DMS53 (cell line): ENCODE measurements at regions not wholly inside any gene's neighbourhood (a gene's known extent, or its start where the extent isn't known, plus 50 kb on each side); places are given as distances from the start of the nearest gene placed in this dataset.
A peak's percentile ranks its signal among the peaks of the same experiment; 100 is the strongest.
"Not testable (repeated sequence)": the region's sequence is repeated elsewhere in the genome, so short reads cannot be mapped to it uniquely, and the experiment has no call there.

ENCODE experiments used
- DNase-seq: peaks from one replicate; lab custom pipeline; 2025; lab: John Stamatoyannopoulos, UW

DNA sequence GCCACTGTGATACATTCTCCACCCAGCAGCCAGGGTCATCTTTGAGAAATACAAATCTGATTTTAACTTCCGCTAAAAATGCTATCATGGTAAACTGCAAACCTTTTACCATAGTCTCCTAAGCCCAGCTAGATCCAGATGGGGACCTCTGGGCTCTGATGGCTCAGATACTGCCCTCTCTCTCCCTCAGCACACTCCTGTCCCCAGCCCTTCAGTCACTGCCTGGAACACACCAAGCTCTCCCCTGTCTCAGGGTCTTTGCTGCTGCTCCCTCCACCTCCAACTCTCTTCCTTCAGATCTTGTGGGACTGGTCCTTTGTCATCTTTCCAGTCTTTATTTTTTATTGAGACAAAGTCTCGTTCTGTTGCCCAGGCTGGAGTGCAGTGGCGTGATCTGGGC, 65.1 kb downstream of the SPRY4 start:
- no peak for DNase-seq

DNA sequence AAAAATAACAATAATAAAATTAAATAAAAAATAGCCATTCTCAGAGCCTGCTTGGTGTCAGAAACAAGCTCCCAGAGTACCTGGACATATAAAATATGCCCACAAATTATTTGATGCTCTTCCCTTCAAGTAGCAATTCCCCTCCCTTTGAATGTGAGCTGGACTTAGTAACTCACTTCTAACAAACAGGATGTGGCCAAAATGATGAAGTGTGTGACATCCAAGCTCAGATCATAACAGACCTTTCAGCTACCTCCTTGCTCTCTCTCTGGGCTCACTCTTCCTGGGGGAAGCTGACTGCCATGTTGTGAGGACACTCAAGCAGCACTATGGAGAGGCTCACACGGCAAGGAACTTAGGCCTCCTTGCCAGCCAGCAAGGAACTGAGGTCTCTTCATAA, 69.0 kb downstream of the SPRY4 start:
- no peak for DNase-seq

DNA sequence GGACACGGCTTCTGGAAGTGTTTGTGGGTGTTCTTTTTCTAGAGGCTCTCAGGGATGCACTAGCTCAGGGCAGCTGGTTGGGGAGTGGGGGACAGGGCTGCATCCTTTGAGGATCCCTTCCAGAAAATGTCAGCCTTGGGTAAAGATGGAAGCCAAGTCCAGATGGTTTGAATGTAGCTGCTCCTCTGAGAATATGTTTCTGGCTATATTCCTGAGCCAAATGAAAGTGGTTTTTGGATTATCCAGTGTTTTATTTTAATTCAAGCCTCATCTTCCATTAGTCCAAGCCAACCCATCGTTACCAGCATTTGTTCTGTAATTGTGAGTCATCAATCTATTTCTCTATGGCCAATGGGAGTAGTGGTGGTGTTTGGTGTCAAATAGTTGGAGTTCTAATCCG, 70.4 kb downstream of the SPRY4 start:
- no peak for DNase-seq

DNA sequence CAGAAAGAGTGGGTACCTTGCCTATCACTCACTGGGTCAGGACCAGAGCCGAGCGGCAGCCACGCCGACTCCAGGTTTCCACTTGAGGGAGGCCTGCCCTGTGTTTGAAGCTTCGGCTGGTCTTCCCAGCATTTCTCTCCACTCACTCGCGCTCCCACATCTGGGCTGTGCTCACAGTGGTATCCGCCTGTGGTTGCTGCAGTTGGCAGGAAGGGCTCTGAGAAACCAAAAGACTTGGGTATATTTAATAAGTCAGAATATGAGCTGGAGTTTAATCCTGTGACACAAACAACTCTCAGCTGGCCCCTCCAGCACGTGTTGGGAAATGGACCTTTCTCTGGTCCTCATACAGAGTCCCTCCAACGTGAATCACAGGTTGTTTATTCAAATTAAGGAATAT, 70.9 kb downstream of the SPRY4 start:
- no peak for DNase-seq

DNA sequence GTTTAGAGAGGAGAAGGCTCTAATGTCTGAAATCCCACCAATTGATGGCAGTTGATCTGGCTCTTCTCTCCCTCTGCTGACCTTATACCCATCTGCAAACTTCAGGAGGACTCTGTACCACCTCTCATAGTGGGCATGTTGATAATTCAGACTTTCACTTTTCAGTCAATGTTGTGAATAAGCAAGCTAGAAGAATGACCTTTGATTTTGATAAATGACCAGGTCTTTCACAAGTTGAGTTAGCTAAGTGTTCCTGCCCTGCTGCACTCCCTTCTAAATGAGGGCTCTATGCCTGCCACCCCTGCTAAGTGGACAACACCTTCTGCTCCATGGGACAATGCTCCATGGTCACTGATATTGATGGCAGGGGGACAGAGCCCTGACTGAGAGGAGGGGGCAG, 74.7 kb downstream of the SPRY4 start:
- no peak for DNase-seq

DNA sequence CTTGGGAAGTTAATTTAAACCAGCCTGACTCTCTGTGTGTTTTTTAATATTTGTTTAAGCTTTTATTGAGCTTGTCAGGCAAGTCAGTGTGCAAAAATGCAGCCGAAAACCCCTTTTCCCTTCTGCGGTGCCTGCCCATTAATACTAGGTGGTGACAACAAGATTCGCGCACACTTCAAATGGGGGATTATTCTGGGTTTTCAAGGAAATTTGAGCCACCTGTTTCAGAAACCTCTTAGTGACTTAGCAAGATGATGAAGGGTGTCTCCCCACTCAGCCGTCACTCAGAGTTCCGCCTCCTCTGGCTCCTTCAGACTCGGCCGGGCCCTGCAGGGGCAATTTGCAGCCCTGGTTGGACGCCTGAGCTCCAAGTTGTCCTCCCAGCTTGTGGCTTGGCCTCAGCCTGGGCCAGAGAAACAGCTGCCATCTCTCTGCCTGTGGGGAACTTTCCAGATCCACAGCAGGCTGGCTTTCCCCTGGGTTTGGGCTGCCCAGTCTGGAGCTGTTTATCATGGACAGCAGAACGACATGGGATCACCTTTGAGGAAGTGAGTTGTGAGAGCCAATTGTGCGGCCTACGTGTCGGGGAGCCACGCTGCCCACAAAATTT, 75.9 kb downstream of the SPRY4 start:
- no peak for DNase-seq

DNA sequence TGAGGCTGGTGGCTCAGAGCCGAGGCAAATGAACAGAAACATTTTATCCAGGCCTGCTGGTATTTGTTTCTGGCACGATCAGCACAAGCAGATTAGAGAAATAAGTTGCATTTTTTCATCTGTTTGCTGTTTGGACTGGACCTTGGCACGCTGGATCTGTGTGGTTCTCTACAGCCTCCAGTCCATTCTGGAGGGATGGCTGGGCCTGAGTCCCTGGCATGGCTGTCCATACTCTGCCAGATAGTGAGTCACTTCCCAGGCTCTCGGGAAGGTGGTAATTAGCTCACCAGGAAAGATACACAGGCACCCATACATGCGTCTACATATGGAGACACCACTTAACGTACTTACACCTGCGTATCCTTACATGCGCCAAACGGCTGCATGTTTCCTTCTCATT, 78.6 kb downstream of the SPRY4 start:
- peak; percentile 19 for DNase-seq

DNA sequence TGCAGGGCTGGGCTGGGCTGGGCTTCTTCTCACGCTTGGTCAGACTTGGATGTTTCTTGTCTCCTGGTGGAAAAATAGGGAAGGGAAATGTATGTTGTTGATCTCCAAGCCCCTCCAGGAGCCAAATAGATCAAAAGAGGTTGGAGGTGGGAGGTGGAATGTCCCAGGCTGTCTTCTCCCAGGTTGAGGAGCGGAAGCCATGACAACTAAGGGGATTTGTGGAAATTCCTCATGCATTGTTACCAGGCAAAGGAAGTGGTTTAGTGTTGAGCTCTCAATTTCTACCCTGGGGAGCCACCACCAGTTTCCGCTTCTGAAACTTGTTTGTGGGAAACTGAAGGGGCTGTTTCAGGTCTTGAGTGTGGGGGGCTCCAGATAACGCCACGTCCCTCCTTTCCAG, 79.0 kb downstream of the SPRY4 start:
- no peak for DNase-seq

DNA sequence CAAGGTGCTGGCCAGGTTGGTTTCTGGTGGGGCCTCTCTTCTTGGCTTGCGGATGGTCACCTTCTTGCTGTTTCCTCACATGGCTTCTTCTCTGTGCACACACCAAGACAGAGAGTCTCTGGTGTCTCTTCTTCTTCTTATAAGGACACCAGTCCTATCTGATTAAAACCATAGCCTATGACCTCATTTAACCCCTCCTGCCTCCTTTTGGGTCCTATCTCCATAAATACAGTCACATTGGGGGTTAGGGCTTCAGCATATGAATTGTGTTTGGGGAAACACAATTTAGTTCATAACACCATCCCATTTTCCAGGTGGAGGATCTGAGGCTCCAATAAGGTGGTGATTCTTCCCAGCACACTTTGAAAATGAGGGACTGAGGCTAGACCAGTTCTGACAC, 80.4 kb downstream of the SPRY4 start:
- no peak for DNase-seq

DNA sequence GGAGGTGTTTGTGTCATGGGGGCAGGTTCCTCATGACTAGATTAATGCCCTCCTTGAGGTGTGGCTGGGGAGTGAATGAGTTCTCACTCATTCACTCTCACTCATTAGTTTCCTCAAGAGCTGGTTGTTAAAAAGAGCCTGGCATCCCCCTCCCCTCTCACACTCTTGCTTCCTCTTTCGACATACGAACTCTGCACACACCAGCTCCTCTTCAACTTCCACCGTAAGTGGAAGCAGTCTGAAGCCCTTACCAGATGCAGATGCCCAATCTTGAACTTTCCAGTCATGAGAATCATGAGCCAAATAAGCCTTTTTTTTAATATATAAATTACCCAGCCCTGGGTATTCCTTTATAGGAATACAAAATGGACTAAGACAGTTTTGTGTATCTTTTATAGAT, 82.5 kb downstream of the SPRY4 start:
- no peak for DNase-seq

DNA sequence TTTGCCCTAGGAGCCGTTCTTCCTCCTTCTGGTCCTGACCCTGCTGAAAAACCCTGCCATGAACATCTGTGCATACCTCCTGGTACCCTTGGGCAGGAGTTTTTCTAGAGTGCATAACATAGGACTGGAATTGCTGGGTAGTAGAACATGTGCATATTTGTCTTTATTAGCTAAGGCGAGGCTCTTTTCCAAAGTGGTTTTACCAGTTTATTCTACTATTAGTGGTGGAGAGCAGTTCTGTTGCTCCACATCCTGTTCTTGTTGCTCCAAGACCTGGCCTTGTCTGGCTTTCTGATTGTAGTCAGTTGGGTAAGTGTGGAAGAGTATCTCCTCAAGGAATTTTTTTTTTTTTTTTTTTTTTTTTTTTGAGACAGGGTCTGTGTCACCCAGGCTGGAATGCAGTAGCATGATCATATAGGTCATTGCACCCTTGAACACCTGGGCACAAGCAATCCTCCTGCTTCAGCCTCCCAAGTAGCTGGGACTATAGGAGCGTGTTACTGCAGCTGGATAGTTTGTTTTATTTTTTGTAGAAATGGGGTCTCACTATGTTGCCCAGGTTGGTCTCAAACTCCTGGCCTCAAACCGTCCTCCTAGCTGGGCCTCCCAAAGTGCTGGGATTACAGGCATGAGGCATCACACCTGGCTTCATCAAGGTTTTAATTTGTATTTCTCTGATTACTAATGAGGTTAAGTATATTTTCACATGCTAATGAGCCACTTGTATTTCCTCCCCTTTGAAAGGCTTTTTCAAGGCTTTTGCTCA, 85.2 kb downstream of the SPRY4 start:
- peak; percentile 67 for DNase-seq

DNA sequence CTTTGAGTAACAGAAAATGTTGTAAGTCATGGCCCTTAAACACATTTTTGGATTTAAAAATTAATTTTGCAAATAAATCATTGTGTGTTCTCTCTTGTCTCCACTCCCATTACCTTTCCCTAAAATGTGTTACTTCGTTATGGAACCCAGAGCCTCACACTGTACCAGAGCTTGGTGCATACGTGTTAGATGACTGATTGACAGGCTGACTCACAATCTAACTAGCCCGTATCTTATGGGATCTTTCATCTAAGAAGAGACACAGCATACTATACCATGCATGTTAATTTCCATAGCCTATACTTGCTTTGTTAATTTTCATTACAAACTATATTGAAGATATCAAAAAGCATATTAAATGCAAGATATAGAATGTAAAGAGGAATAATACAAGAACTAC, 87.1 kb downstream of the SPRY4 start:
- DNase-seq: no peak

DNA sequence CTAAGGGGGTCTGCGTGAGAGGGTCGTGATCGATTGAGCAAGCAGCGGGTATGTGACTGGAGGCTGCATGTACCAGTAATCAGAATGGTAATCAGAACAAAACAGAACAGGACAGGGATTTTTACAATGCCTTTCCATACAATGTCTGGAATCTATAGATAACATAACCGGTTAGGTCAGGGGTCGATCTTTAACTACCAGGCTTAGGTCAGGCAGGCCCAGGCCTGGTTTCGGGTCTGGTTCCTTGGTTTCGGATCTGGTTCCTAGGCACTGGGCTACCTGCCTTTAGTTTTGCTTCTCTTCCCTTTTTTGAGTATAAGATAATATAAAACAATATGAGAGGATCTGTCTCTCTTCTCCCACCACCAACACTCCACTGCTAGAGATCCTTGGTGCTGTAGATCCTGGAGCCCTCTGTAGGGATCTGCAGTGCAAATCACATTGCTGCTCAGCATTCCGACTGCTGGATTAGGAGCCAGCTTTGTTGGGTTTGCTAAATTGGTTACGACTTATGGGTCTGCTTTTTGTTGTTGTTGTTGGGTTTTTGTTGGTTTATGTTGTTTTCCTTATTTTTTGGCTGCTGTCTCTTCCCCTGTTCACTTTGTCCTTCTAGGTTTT, 88.0 kb downstream of the SPRY4 start:
- DNase-seq: not testable (repeated sequence)

DNA sequence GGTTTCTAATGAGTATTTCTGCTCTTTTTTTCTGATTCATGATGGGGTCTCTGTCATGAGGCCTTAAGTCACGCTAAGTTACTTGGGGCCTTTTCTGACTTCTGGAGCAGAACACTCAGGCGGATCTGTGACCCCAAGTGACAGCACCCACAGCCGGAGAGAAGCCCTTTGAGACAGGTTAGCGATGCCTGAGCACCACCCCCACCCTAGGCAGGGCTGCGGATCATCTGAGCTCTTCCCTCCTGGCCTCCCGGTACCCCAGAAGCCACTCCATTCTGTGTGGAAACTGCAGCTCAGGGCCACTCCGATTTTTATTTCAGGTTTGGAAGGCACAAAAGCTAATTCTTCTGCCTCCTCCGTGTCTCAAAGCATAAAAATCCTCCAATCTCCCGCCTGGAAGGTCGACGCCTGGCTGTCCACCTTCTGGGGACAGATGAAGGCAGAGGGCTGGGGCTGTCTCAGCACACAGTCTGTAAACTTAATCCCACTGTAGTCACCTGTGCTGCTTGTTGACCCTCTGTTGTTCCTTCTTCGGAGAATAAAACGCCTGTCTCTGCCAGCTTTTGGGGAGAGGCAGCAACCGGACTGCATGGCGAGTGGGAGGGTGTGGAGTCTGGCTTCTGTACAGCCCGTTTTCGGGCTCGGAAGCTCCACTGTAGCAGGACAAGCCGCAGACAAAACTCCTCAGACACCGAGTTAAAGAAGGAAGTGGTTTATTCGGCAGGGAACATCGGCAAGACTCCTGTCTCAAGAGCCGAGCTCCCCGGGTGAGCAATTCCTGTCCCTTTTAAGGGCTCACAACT, 88.8 kb downstream of the SPRY4 start:
- no peak for DNase-seq

DNA sequence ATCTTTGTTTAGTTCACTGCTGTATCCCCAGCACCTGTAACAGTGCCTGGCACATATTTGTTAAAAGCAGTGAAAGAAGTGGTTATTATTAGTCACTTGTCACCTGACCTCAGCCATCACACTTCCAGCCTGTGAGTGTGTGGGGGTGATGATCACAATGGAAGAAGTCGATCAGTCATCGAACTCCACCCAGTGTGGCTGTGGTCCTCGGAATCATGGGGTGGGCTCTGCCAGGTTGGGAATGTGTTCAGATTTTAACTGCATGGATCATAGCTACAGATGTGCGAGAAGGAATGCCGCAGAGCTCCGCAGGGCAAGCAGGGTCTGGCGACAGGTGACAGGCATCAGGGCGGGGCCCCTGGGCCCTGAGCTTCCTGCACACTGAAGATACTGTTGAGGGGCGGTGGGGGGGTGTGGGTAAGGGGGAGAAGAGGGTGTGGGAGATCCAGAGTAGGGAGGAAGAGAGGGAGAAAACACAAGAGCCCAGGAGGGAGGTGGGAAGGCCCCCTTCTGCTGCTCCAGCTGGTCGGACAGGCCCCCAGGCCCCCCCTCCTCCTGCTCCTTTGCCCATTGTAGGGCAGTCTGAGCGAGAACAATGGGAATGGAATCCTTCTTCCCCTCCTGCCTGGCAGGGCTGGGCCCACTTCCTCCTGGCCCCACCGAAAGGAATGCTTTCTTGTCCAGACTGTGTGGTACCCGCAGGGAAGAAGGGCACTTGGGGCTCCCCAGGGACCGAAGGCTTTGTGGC, 89.6 kb downstream of the SPRY4 start:
- no peak for DNase-seq

DNA sequence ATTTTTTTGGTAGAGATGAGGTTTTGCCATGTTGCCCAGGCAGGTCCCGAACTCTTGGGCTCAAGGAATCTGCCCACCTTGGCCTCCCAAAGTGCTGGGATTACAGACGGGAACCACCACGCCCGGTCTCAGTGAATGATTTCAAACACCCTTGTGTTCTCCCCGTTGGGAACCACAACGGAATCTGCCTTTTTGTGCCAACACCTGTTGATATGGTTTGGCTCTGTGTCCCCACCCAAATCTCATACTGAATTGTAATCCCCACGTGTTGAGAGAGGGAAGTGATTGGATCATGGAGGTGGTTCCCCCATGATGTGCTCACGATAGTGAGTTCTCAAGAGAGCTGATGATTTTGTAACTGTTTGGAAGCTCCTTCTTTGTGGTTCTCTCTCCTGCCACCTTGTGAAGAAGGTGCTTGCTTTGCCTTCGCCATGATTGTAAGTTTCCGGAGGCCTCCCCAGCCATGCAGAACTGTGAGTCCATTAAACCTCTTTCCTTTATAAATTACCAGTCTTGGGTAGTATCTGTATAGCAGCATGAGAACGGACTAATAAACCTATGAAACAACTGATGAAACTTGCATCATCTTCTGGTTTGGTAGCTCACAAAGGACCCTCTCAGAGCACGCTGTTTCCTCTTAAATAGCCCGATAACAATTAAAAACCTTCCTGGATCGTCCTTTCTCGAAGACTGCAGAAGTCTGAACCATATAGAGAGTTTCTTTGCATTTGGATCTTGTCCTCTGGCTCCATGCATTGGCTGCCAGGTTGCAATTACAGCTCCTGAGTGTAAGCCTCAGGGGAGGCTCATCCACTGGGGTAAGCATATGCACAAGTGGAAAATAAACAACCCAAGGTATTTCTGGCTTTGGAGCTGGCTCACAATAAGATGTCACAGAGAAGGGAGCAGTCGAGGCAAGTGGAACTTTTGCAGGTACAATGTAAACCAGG, 91.5 kb downstream of the SPRY4 start:
- no peak for DNase-seq

DNA sequence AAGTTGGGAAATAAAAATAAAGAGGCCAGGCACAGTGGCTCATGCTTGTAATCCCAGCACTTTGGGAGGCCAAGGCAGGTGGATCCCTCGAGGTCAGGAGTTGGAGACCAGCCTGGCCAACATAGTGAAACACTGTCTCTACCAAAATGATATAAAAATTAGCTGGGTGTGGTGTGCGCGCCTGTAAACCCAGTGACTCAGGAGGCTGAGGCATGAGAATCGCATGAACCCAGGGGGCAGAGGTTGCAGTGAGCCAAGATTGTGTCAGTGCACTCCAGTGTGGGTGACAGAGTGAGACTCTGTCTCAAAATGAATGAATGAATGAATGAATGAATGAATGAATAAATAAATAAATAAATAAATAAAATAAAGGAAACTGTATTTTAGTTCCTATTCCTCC, 93.9 kb downstream of the SPRY4 start:
- not testable (repeated sequence) for DNase-seq

DNA sequence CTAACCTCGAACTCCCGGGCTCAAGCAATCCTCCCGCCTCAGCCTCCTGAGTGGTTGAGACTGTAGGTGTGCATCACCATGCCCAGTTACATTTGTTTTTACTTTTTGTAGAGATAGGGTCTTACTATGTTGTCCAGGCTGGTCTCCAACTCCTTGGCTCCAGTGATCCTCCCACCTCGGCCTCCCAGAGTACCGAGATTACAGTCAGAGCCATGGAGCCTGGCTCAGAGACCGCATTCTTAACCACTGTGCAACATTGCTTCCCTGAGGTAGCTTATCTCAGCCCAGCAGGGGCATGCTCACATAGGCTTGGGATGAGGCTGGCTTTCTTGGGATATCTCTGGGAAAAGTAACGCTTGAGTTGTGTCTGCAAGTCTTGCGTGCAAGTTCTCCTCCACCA, 99.7 kb downstream of the SPRY4 start:
- DNase-seq: no peak

DNA sequence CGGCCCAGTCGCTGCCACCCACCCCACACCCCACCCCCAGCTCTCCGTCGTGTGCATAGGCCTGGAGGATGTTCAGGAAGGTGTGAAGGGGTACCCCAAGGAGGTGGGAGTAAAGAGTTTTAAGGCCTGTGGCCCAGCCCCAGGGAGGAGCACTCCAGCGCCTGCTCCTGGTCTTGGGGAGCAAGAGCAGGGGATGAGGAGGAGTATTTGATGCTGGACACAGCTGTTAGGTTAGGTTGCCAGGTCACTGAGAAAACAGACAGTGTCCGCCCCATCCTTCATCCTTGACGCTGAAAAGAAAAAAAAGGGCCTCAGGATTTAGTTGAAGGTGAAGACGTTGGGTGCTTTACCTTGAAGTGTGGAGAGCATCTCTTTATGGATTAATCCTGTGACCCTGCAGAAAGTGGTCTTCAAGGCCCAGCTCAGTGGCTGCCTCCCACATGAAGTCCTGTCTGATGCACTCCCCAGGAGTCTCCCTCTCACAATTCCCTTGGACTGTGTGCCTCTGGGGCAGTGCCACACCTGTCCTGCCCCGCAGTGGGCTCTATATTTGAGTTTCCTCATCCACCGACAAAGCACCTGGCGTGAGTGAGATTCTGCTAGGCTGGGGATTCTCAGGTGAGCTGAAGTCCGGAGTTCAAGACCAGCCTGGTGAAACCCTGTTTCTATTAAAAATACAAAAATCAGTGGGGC, 101.8 kb downstream of the SPRY4 start:
- DNase-seq: no peak

DNA sequence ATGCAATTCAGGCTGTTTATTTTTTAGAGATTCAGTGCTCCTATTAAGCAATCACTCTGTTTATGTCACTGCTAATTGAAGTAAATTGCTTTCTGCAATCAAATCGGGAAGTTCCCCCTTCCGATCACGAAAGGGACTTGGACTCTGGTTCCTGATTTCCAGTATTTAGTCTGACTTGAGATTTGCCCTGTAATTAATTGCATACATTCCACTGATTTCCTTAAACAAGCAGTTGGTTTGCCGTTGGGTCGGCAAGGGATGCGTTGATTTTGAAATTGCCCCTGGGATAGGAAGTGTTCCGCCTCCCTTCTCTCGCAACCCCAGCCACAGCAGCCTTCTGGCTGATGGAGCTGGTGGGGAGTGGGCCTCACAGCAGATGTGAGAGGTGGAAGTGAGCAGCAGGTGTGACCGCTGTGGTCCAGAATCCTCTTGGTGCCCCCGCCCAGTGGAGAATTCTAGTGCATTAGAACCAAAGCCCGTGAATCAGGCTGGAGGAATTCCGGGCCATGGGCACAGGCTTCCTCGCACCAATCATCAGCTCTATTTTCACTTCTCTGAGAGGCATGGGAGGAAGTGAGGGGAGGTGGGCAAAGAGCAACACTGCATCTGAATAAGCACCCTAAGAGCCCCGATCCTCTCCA, 102.5 kb downstream of the SPRY4 start:
- no peak for DNase-seq
